HG03520 (cell line): ENCODE measurements at regions not wholly inside any gene's neighbourhood (a gene's known extent, or its start where the extent isn't known, plus 50 kb on each side); places are given as distances from the start of the nearest gene placed in this dataset.

ENCODE experiments used
- ATAC-seq: cut with Tn5 transposase; IDR thresholded peaks from one replicate; pipeline ENCODE4 v1.9.1; 2021; ENCODE audit warnings: mild to moderate bottlenecking, moderate library complexity; ENCODE audit not compliant: unreplicated experiment

- no peak for ATAC-seq
Measured at GRCh38 chr7:130896051-130896881, 162.3 kb upstream of the KLF14 start.

GRCh38 chr7:130896898-130897514, 163.0 kb upstream of the KLF14 start:
- no peak for ATAC-seq

GRCh38 chr7:130897515-130898419, 163.8 kb upstream of the KLF14 start:
- ATAC-seq, result no peak

GRCh38 chr7:130899071-130899560, 165.1 kb upstream of the KLF14 start:
- no peak for ATAC-seq

GRCh38 chr7:130899638-130900401, 165.8 kb upstream of the KLF14 start:
- ATAC-seq, result no peak

GRCh38 chr7:130900471-130901076, 166.6 kb upstream of the KLF14 start:
- no peak for ATAC-seq

- ATAC-seq, result no peak
Measured at GRCh38 chr7:130901209-130901783, 167.3 kb upstream of the KLF14 start.

- ATAC-seq, result no peak
Measured at GRCh38 chr7:130902755-130903357, 168.8 kb upstream of the KLF14 start.

GRCh38 chr7:130903358-130903974, 169.5 kb upstream of the KLF14 start:
- ATAC-seq, result no peak

GRCh38 chr7:130904031-130904757, 170.2 kb upstream of the KLF14 start:
- no peak for ATAC-seq

- ATAC-seq, result no peak
Measured at GRCh38 chr7:130904792-130905191, 170.8 kb upstream of the KLF14 start.

- no peak for ATAC-seq
Measured at GRCh38 chr7:130906575-130906974, 172.6 kb upstream of the KLF14 start.

GRCh38 chr7:130907439-130907838, 173.4 kb upstream of the KLF14 start:
- no peak for ATAC-seq

GRCh38 chr7:130908345-130909160, 174.5 kb upstream of the KLF14 start:
- no peak for ATAC-seq

- ATAC-seq, result no peak
Measured at GRCh38 chr7:130909161-130909836, 175.3 kb upstream of the KLF14 start.

GRCh38 chr7:130909881-130910672, 176.1 kb upstream of the KLF14 start:
- ATAC-seq, result no peak
